ENCODE measurements at regions not wholly inside any gene's neighbourhood (a gene's known extent, or its start where the extent isn't known, plus 50 kb on each side); places are given as distances from the start of the nearest gene placed in this dataset.

- TF ChIP-seq EZH2 (IDR thresholded peaks at IDR 0.05; ENCODE audit: low read depth, low read length, severe bottlenecking) (no peak), POLR2AphosphoS5 (IDR thresholded peaks at IDR 0.05; ENCODE audit: low read depth, low read length) (no peak), MAX (IDR thresholded peaks at IDR 0.05) (no peak), CBX5 (IDR thresholded peaks at IDR 0.05; ENCODE audit: low read depth, low read length) (no peak), CTCF (IDR thresholded peaks at IDR 0.05; ENCODE audit: control extremely low read depth in 1 of 3, insufficient read depth in 1 of 3, low read depth in 1 of 3, low read length in 3 of 3) (no peak), FOSL1 (IDR thresholded peaks at IDR 0.05; ENCODE audit: insufficient read depth, low read depth, low read length) (no peak), EGR1 (IDR thresholded peaks at IDR 0.05; ENCODE audit: borderline replicate concordance, low read depth, low read length) (no peak), GTF2F1 (IDR thresholded peaks at IDR 0.05; ENCODE audit: borderline replicate concordance, low read depth, low read length) (no peak)
These were observed 351.4 kb upstream of the KCNMB2 start for GRCh38 chr3:178184833-178185232.
